ENCODE measurements at regions not wholly inside any gene's neighbourhood (a gene's known extent, or its start where the extent isn't known, plus 50 kb on each side); places are given as distances from the start of the nearest gene placed in this dataset.

- Histone ChIP-seq H3K9me3 (ENCODE audit: insufficient read depth, low read length) (peaks cover 41% of the 10 kb centered on the region), H3K9ac (ENCODE audit: insufficient read length, low read depth) (no peak overlapping the region), H3K4me3 (ENCODE audit: insufficient read length, low read depth) (no peak overlapping the region), H3K36me3 (ENCODE audit: insufficient read depth, insufficient read length, low read length) (no peaks in the 10 kb centered on the region), H3K4me1 (ENCODE audit: insufficient read depth, insufficient read length) (no peaks in the 10 kb centered on the region), H3K27me3 (ENCODE audit: insufficient read depth, insufficient read length) (no peaks in the 10 kb centered on the region)
- DNase-seq (ENCODE audit: low read depth, low spot score), result no peak
- TF ChIP-seq ZNF274 (IDR thresholded peaks at IDR 0.05; ENCODE audit: low read depth, low read length), result no peak
These were observed 238.4 kb upstream of the LRIG3 start for GRCh38 chr12:59158681-59159080.

- TF ChIP-seq YY1 (IDR thresholded peaks at IDR 0.05; ENCODE audit: insufficient read depth, insufficient read length) (no peak), ZNF274 (IDR thresholded peaks at IDR 0.05; ENCODE audit: low read depth, low read length) (no peak), SUZ12 (IDR thresholded peaks at IDR 0.05; ENCODE audit: extremely low read depth, insufficient read depth, insufficient read length) (no peak)
- H3K4me1 ChIP-seq (ENCODE audit: insufficient read depth, insufficient read length), result no peaks in the 10 kb centered on the region
- no peak for DNase-seq (ENCODE audit: low read depth, low spot score)
- no peak overlapping the region for H3K9ac ChIP-seq (ENCODE audit: insufficient read length, low read depth)
- H3K9me3 ChIP-seq (ENCODE audit: insufficient read depth, low read length), result peaks cover 41% of the 10 kb centered on the region
- no peaks in the 10 kb centered on the region for H3K36me3 ChIP-seq (ENCODE audit: insufficient read depth, insufficient read length, low read length)
- H3K27me3 ChIP-seq (ENCODE audit: insufficient read depth, insufficient read length), result no peaks in the 10 kb centered on the region
- H3K4me3 ChIP-seq (ENCODE audit: insufficient read length, low read depth), result no peak overlapping the region
These were observed 237.8 kb upstream of the LRIG3 start for GRCh38 chr12:59158066-59158465.

GRCh38 chr12:59155448-59155847, 235.1 kb upstream of the LRIG3 start:
- no peaks in the 10 kb centered on the region for H3K4me1 ChIP-seq (ENCODE audit: insufficient read depth, insufficient read length)
- no peaks in the 10 kb centered on the region for H3K36me3 ChIP-seq (ENCODE audit: insufficient read depth, insufficient read length, low read length)
- H3K27me3 ChIP-seq (ENCODE audit: insufficient read depth, insufficient read length), result no peaks in the 10 kb centered on the region
- no peak overlapping the region for H3K9ac ChIP-seq (ENCODE audit: insufficient read length, low read depth)
- TF ChIP-seq YY1 (IDR thresholded peaks at IDR 0.05; ENCODE audit: insufficient read depth, insufficient read length), result no peak
- TF ChIP-seq SUZ12 (IDR thresholded peaks at IDR 0.05; ENCODE audit: extremely low read depth, insufficient read depth, insufficient read length), result no peak
- TF ChIP-seq ZNF274 (IDR thresholded peaks at IDR 0.05; ENCODE audit: low read depth, low read length), result no peak
- no peak overlapping the region for H3K4me3 ChIP-seq (ENCODE audit: insufficient read length, low read depth)
- peaks cover 49% of the 10 kb centered on the region for H3K9me3 ChIP-seq (ENCODE audit: insufficient read depth, low read length)
- no peak for DNase-seq (ENCODE audit: low read depth, low spot score)

- DNase-seq (ENCODE audit: low read depth, low spot score), result no peak
- H3K36me3 ChIP-seq (ENCODE audit: insufficient read depth, insufficient read length, low read length), result no peaks in the 10 kb centered on the region
- peaks cover 27% of the 10 kb centered on the region for H3K9me3 ChIP-seq (ENCODE audit: insufficient read depth, low read length)
- no peak for TF ChIP-seq YY1 (IDR thresholded peaks at IDR 0.05; ENCODE audit: insufficient read depth, insufficient read length)
- H3K4me3 ChIP-seq (ENCODE audit: insufficient read length, low read depth), result no peak overlapping the region
- H3K9ac ChIP-seq (ENCODE audit: insufficient read length, low read depth), result no peak overlapping the region
- H3K4me1 ChIP-seq (ENCODE audit: insufficient read depth, insufficient read length), result no peaks in the 10 kb centered on the region
- H3K27me3 ChIP-seq (ENCODE audit: insufficient read depth, insufficient read length), result no peaks in the 10 kb centered on the region
These were observed 230.9 kb upstream of the LRIG3 start for GRCh38 chr12:59151243-59151642.

GRCh38 chr12:59149995-59150642, 229.8 kb upstream of the LRIG3 start:
- Histone ChIP-seq H3K9me3 (ENCODE audit: insufficient read depth, low read length) (peaks cover 16% of the 10 kb centered on the region), H3K4me3 (ENCODE audit: insufficient read length, low read depth) (no peak overlapping the region), H3K9ac (ENCODE audit: insufficient read length, low read depth) (no peak overlapping the region), H3K36me3 (ENCODE audit: insufficient read depth, insufficient read length, low read length) (no peaks in the 10 kb centered on the region), H3K27me3 (ENCODE audit: insufficient read depth, insufficient read length) (no peaks in the 10 kb centered on the region), H3K4me1 (ENCODE audit: insufficient read depth, insufficient read length) (no peaks in the 10 kb centered on the region)
- DNase-seq (ENCODE audit: low read depth, low spot score), result peak; percentile 70
- TF ChIP-seq ZNF274 (IDR thresholded peaks at IDR 0.05; ENCODE audit: low read depth, low read length) (no peak), YY1 (IDR thresholded peaks at IDR 0.05; ENCODE audit: insufficient read depth, insufficient read length) (no peak), SUZ12 (IDR thresholded peaks at IDR 0.05; ENCODE audit: extremely low read depth, insufficient read depth, insufficient read length) (no peak)

- no peak overlapping the region for H3K4me3 ChIP-seq (ENCODE audit: insufficient read length, low read depth)
- DNase-seq (ENCODE audit: low read depth, low spot score), result no peak
- TF ChIP-seq SUZ12 (IDR thresholded peaks at IDR 0.05; ENCODE audit: extremely low read depth, insufficient read depth, insufficient read length) (no peak), YY1 (IDR thresholded peaks at IDR 0.05; ENCODE audit: insufficient read depth, insufficient read length) (no peak), ZNF274 (IDR thresholded peaks at IDR 0.05; ENCODE audit: low read depth, low read length) (no peak)
- H3K27me3 ChIP-seq (ENCODE audit: insufficient read depth, insufficient read length), result no peaks in the 10 kb centered on the region
- no peaks in the 10 kb centered on the region for H3K4me1 ChIP-seq (ENCODE audit: insufficient read depth, insufficient read length)
- no peak overlapping the region for H3K9ac ChIP-seq (ENCODE audit: insufficient read length, low read depth)
- H3K9me3 ChIP-seq (ENCODE audit: insufficient read depth, low read length), result peaks cover 8% of the 10 kb centered on the region
- H3K36me3 ChIP-seq (ENCODE audit: insufficient read depth, insufficient read length, low read length), result no peaks in the 10 kb centered on the region
These were observed 227.5 kb upstream of the LRIG3 start for GRCh38 chr12:59147791-59148190.

- H3K4me3 ChIP-seq (ENCODE audit: insufficient read length, low read depth), result no peak overlapping the region
- no peaks in the 10 kb centered on the region for H3K9me3 ChIP-seq (ENCODE audit: insufficient read depth, low read length)
- no peak overlapping the region for H3K9ac ChIP-seq (ENCODE audit: insufficient read length, low read depth)
- H3K27me3 ChIP-seq (ENCODE audit: insufficient read depth, insufficient read length), result no peaks in the 10 kb centered on the region
- H3K36me3 ChIP-seq (ENCODE audit: insufficient read depth, insufficient read length, low read length), result no peaks in the 10 kb centered on the region
- TF ChIP-seq YY1 (IDR thresholded peaks at IDR 0.05; ENCODE audit: insufficient read depth, insufficient read length), result no peak
- TF ChIP-seq ZNF274 (IDR thresholded peaks at IDR 0.05; ENCODE audit: low read depth, low read length), result no peak
- TF ChIP-seq SUZ12 (IDR thresholded peaks at IDR 0.05; ENCODE audit: extremely low read depth, insufficient read depth, insufficient read length), result no peak
- DNase-seq (ENCODE audit: low read depth, low spot score), result no peak
- no peaks in the 10 kb centered on the region for H3K4me1 ChIP-seq (ENCODE audit: insufficient read depth, insufficient read length)
These were observed 222.0 kb upstream of the LRIG3 start for GRCh38 chr12:59142183-59142790.

Data from NT2/D1 (cell line).